Naive B cell (primary cell): ENCODE measurements at regions not wholly inside any gene's neighbourhood (a gene's known extent, or its start where the extent isn't known, plus 50 kb on each side); places are given as distances from the start of the nearest gene placed in this dataset.

ENCODE experiments used
- ATAC-seq, 2 donors: fragments of 150-1000 bp; cut with Tn5 transposase; 2 replicates each; pipeline ENCODE4 v1.10.0; 2021; ENCODE audit warnings: low read depth in 2 of 2, mild to moderate bottlenecking in 2 of 2, moderate library complexity in 2 of 2
- DNase-seq: peaks from one replicate; pipeline ENCODE4 v3.0.0; 2022
- H3K27ac Mint-ChIP-seq, 6 donors: one replicate each; pipeline ENCODE4 v1.8.0; 2020 to 2022; ENCODE audit warnings: mild to moderate bottlenecking in 6 of 6, mixed read lengths in 6 of 6, moderate library complexity in 5 of 6, inconsistent platforms in 2 of 6
- H3K27me3 Mint-ChIP-seq, 3 donors: one replicate each; pipeline ENCODE4 v1.8.0; 2021 to 2022; ENCODE audit warnings: mixed read lengths in 3 of 3, mild to moderate bottlenecking in 1 of 3
- H3K36me3 Mint-ChIP-seq, 2 donors: one replicate each; pipeline ENCODE4 v1.8.0; 2020 to 2022; ENCODE audit warnings: mixed read lengths in 2 of 2, inconsistent platforms in 1 of 2, mild to moderate bottlenecking in 1 of 2
- H3K4me1 Mint-ChIP-seq, 3 donors: one replicate each; pipeline ENCODE4 v1.8.0; 2020 to 2022; ENCODE audit warnings: mixed read lengths in 3 of 3, inconsistent platforms in 1 of 3, mild to moderate bottlenecking in 1 of 3, moderate library complexity in 1 of 3
- H3K4me3 Mint-ChIP-seq, 8 donors: one replicate each; pipeline ENCODE4 v1.8.0; 2020 to 2022; ENCODE audit warnings: mild to moderate bottlenecking in 8 of 8, mixed read lengths in 8 of 8, moderate library complexity in 8 of 8, inconsistent platforms in 2 of 8
- H3K9me3 Mint-ChIP-seq, 7 donors: one replicate each; pipeline ENCODE4 v1.8.0; 2020 to 2022; ENCODE audit warnings: mixed read lengths in 7 of 7, mild to moderate bottlenecking in 5 of 7, inconsistent platforms in 2 of 7, moderate library complexity in 1 of 7

GRCh38 chr6:15086348-15087158 lies 159.3 kb upstream of the JARID2 start:
- peak overlapping the region in 2 of 8 donors; percentile 26 to 48 for H3K4me3 Mint-ChIP-seq
- DNase-seq (peak; percentile 2), ATAC-seq (peak; percentile 41 to 70)
- peaks cover 15 to 25% (median 21%) of the 10 kb centered on the region in 3 donors for H3K4me1 Mint-ChIP-seq
- peak overlapping the region in 4 of 6 donors; percentile 1 to 86 (median 36) for H3K27ac Mint-ChIP-seq
- no peaks in the 10 kb centered on the region for H3K9me3 Mint-ChIP-seq
- H3K36me3 Mint-ChIP-seq = no peaks in the 10 kb centered on the region
- no peaks in the 10 kb centered on the region for H3K27me3 Mint-ChIP-seq

DNA sequence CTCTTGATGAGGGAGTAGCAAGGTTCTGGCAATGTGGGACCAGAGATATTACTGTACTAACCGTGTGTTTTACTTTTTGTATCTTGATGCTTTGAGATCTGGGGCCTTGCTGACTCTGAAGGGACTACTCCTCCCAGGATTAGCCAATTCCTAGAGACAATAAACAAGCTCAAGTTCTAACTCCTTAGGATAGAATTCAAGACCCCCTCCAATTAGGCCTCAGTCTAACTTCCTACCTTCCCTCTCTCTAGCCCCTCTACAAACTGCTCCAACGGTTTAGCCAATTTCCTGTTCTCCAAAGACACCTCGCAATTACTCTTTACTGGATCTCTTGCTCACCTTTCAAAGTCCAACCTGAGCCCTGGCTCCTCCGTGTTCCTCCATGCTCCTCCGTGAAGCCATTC lies 158.7 kb upstream of the JARID2 start:
- Mint-ChIP-seq H3K27ac (peak overlapping the region in 5 of 6 donors; percentile 1 to 86 (median 34)), H3K4me3 (peak overlapping the region in 1 of 8 donors; percentile 48), H3K4me1 (peaks cover 15 to 25% (median 21%) of the 10 kb centered on the region in 3 donors), H3K36me3 (no peaks in the 10 kb centered on the region), H3K9me3 (no peaks in the 10 kb centered on the region), H3K27me3 (peaks cover 0 to 2% (median 0%) of the 10 kb centered on the region in 3 donors)
- ATAC-seq (no peak), DNase-seq (no peak)

DNA sequence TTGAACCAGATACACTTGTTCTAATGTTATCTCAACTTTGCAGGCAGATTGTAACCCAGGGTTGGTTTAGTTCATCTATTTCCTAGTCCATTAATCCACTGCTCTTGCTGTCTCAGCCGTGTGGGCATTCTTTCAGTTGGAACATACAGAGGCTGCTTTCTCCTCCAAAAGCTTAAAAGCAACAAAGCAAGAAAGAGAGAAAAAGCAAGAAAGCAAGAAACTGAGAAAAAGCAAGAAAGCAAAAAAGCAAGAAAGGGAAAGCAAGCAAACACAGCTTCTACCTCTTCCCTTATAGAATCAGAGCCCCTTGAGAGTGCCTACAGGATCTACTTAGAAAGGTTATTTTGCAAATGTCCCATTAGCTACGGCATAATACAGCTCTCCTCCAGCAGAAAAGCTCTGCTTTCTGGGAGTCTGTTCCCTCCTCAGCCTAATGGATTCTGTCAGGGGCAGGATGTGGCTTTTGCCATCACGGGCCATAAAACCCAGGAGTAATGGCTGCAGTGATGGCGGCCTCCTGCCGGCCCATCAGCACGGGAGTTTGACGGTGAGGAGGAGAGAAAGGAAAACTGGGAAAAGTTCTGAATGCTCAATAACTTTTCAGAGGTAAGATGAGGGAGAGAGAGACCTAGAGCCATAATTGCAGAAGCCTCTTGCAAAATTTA lies 156.8 kb upstream of the JARID2 start:
- Mint-ChIP-seq H3K4me3 (no peak overlapping the region), H3K36me3 (no peaks in the 10 kb centered on the region), H3K9me3 (no peaks in the 10 kb centered on the region), H3K27me3 (peaks cover 4 to 6% (median 6%) of the 10 kb centered on the region in 3 donors), H3K4me1 (peaks cover 19 to 25% (median 21%) of the 10 kb centered on the region in 3 donors), H3K27ac (peak overlapping the region in 1 of 6 donors; percentile 83)
- DNase-seq (no peak), ATAC-seq (no peak)

DNA sequence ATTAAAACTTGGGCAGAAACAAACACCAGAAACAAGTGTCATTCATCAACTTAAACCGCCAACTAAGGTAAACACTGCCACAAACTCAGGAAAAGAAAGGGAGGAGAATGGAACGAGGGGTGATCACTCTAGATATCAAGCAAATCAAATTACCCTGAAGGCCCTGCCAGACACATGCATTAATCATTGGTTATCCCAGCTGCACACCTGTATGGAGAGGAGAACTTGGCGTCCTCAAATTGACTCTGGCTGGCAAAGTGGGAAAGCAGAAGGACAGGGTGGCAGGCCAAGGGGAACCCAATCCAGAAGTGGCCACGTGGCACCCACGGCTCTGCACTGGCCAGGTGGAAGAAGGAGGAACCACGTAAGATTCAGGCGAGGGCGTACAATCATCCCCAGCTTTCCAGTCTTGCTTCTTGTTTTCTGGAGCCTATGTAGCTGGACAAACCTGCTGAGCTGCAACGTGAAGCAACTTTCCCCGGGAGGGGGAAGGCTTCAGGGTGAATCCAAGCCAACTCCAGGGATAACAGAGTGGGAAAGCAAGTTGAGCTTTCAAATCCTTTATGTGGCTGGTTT lies 156.2 kb upstream of the JARID2 start:
- no peak for ATAC-seq
- Mint-ChIP-seq H3K27me3 (peaks cover 4 to 8% (median 6%) of the 10 kb centered on the region in 3 donors), H3K27ac (peak overlapping the region in 1 of 6 donors; percentile 83), H3K4me1 (peaks cover 19 to 25% (median 21%) of the 10 kb centered on the region in 3 donors), H3K9me3 (no peaks in the 10 kb centered on the region), H3K36me3 (no peaks in the 10 kb centered on the region), H3K4me3 (peak overlapping the region in 1 of 8 donors; percentile 63)
- DNase-seq = no peak

GRCh38 chr6:15090145-15090579 lies 155.7 kb upstream of the JARID2 start:
- H3K4me1 Mint-ChIP-seq = peaks cover 19 to 25% (median 21%) of the 10 kb centered on the region in 3 donors
- H3K27me3 Mint-ChIP-seq = peaks cover 4 to 8% (median 6%) of the 10 kb centered on the region in 3 donors
- no peak overlapping the region for H3K27ac Mint-ChIP-seq

DNA sequence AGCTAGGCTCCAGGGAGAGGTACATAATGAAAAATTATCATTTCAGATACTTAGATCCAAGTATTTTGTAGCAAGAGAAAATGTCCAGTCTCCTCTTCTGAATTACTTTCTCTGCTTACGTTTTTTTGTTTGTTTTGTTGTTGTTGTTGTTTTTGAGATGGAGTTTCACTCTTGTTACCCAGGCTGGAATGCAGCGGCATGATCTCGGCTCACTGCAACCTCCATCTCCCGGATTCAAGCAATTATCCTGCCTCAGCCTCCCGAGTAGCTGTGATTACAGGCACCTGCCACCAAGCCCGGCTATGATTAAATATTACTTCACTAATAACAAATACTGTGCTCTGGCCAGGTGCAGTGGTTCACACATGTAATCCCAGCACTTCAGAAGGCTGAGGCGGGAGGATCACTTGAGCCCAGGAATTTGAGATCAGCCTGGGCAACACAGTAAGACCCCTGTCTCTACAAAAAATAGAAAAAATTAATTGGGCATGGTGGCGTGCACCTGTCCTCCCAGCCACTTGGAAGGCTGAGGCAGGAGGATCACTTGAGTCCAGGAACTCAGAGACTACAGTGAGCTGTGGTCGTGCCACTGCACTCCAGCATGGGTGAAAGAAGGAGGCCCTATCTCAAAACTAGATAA lies 155.0 kb upstream of the JARID2 start:
- peaks cover 4 to 8% (median 6%) of the 10 kb centered on the region in 3 donors for H3K27me3 Mint-ChIP-seq
- DNase-seq = no peak
- H3K27ac Mint-ChIP-seq = no peak overlapping the region
- H3K36me3 Mint-ChIP-seq = no peaks in the 10 kb centered on the region
- ATAC-seq = no peak
- H3K4me3 Mint-ChIP-seq = no peak overlapping the region
- H3K4me1 Mint-ChIP-seq = peaks cover 19 to 25% (median 21%) of the 10 kb centered on the region in 3 donors
- no peaks in the 10 kb centered on the region for H3K9me3 Mint-ChIP-seq

More at GRCh38 chr6:15090145-15090579, 155.7 kb upstream of the JARID2 start:
- DNase-seq = no peak
- H3K36me3 Mint-ChIP-seq = no peaks in the 10 kb centered on the region
- ATAC-seq = no peak
- peak overlapping the region in 1 of 8 donors; percentile 63 for H3K4me3 Mint-ChIP-seq
- no peaks in the 10 kb centered on the region for H3K9me3 Mint-ChIP-seq

- Mint-ChIP-seq H3K4me1 (peaks cover 0 to 4% (median 0%) of the 10 kb centered on the region in 3 donors), H3K27ac (peak overlapping the region in 3 of 6 donors; percentile 15 to 90 (median 49)), H3K9me3 (no peaks in the 10 kb centered on the region), H3K36me3 (no peaks in the 10 kb centered on the region), H3K4me3 (no peak overlapping the region), H3K27me3 (peaks cover 4 to 8% (median 4%) of the 10 kb centered on the region in 3 donors)
- DNase-seq = no peak
- no peak for ATAC-seq
Observed at GRCh38 chr6:15096894-15097837, 148.7 kb upstream of the JARID2 start.

GRCh38 chr6:15101130-15101529 lies 144.7 kb upstream of the JARID2 start:
- no peak for ATAC-seq
- H3K4me1 Mint-ChIP-seq = no peaks in the 10 kb centered on the region
- no peak for DNase-seq
- H3K36me3 Mint-ChIP-seq = peaks cover 4 to 8% of the 10 kb centered on the region in 2 donors
- no peaks in the 10 kb centered on the region for H3K27me3 Mint-ChIP-seq
- no peak overlapping the region for H3K4me3 Mint-ChIP-seq
- peaks cover 0 to 7% (median 3%) of the 10 kb centered on the region in 7 donors for H3K9me3 Mint-ChIP-seq
- H3K27ac Mint-ChIP-seq = no peak overlapping the region

DNA sequence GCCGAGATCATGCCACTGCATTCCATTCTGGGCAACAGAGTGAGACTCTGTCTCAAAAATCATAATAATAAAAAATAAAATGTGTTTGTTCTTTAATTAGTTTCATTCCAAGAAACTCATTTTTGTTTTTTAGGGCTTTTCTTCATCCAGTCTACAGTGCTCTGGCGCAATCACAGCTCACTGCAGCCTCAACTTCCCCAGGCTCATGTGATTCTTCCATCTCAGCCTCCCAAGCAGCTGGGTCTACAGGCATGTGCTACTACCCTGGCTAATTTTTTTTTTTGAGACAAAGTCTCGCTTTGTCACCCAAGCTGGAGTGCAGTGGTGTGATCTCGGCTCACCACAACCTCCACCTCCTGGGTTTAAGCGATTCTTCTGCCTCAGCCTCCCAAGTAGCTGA lies 143.6 kb upstream of the JARID2 start:
- H3K4me1 Mint-ChIP-seq = no peaks in the 10 kb centered on the region
- peaks cover 8 to 9% of the 10 kb centered on the region in 2 donors for H3K36me3 Mint-ChIP-seq
- peaks cover 0 to 13% (median 5%) of the 10 kb centered on the region in 7 donors for H3K9me3 Mint-ChIP-seq
- no peak overlapping the region for H3K4me3 Mint-ChIP-seq
- DNase-seq = no peak
- no peaks in the 10 kb centered on the region for H3K27me3 Mint-ChIP-seq
- no peak for ATAC-seq
- H3K27ac Mint-ChIP-seq = no peak overlapping the region

- H3K4me1 Mint-ChIP-seq = peaks cover 11 to 18% (median 12%) of the 10 kb centered on the region in 3 donors
- no peaks in the 10 kb centered on the region for H3K27me3 Mint-ChIP-seq
- DNase-seq = no peak
- H3K27ac Mint-ChIP-seq = no peak overlapping the region
- peaks cover 8 to 9% of the 10 kb centered on the region in 2 donors for H3K36me3 Mint-ChIP-seq
- H3K9me3 Mint-ChIP-seq = peaks cover 0 to 13% (median 5%) of the 10 kb centered on the region in 7 donors
- ATAC-seq = no peak
- no peak overlapping the region for H3K4me3 Mint-ChIP-seq
Observed at GRCh38 chr6:15106958-15107643, 138.8 kb upstream of the JARID2 start.

DNA sequence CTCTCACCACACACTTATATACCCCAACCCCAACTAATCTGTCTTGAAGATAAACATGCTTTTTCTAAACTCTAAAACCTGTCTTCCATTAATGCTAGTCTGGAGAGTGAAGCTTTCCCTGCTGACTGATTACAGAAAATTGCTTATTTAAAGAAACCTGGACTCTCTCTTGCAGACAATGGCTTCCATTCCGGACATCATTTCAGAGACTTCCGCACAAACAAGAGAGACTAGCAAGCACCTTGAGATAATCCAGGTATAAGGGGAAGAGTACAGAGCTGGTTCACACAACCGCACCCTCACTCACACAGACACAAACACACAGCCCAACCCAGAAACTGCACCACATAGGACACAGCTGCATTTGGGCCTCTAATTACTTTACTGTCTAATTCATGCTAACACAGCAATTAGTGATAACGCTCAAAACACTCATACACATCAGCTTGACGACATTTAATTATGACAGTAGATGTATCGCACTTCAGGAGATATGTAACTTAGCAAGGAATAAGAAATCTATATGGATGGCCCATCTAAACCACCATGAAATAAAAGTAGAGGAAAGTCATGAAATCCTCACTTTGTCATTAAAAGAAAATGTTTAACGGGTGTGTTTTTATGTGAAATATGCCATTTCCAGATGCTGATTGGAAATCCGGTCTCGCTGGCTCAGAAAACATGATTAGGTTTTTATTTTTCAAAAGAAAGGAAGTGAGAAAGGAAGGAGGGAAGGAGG lies 138.1 kb upstream of the JARID2 start:
- H3K27ac Mint-ChIP-seq = peak overlapping the region in 1 of 6 donors; percentile 1
- peaks cover 11 to 18% (median 12%) of the 10 kb centered on the region in 3 donors for H3K4me1 Mint-ChIP-seq

More for the DNA sequence above, 138.1 kb upstream of the JARID2 start:
- no peak for ATAC-seq
- Mint-ChIP-seq H3K27me3 (no peaks in the 10 kb centered on the region), H3K4me3 (no peak overlapping the region), H3K9me3 (peaks cover 0 to 13% (median 5%) of the 10 kb centered on the region in 7 donors), H3K36me3 (peaks cover 8 to 9% of the 10 kb centered on the region in 2 donors)
- DNase-seq = no peak
